Upper lobe of right lung (tissue), 1 donor: ENCODE measurements at regions not wholly inside any gene's neighbourhood (a gene's known extent, or its start where the extent isn't known, plus 50 kb on each side); places are given as distances from the start of the nearest gene placed in this dataset.
"Not testable (repeated sequence)": the region's sequence is repeated elsewhere in the genome, so short reads cannot be mapped to it uniquely, and the experiment has no call there.

Experiments used
- ATAC-seq: fragments of 200-7000 bp; cut with Tn5 transposase; one replicate; pipeline ENCODE4 v1.9.1; 2020; ENCODE audit warnings: mild to moderate bottlenecking, moderate library complexity
- DNase-seq: peaks from one replicate; pipeline ENCODE4 v3.0.0-alpha.2; 2020
- H3K27ac ChIP-seq: fragments of 200-600 bp; one replicate; pipeline ENCODE4 v1.8.0; 2022
- H3K27me3 ChIP-seq: fragments of 200-600 bp; one replicate; pipeline ENCODE4 v1.8.0; 2022; ENCODE audit warnings: mild to moderate bottlenecking
- H3K36me3 ChIP-seq: fragments of 200-600 bp; one replicate; pipeline ENCODE4 v1.8.0; 2022
- H3K4me1 ChIP-seq: fragments of 200-600 bp; one replicate; pipeline ENCODE4 v1.8.0; 2022
- H3K4me3 ChIP-seq: fragments of 200-600 bp; one replicate; pipeline ENCODE4 v1.8.0; 2022; ENCODE audit warnings: mild to moderate bottlenecking
- H3K9me3 ChIP-seq: fragments of 200-600 bp; one replicate; pipeline ENCODE4 v1.8.0; 2022
- intact Hi-C: fragments of 100-400 bp; cut with DNase I; formaldehyde crosslinking; loops from one replicate; pipeline ENCODE4 v1.11.0; 2022
- TF ChIP-seq, protein P1 (sequence below): fragments of 200-600 bp; IDR thresholded peaks from one replicate; pipeline ENCODE4 v1.8.0; 2022; ENCODE audit warnings: antibody characterized with exemption
- donor health status: DM: no; HTN: yes; CAD: no; lungs with severe emphysema.

DNA sequence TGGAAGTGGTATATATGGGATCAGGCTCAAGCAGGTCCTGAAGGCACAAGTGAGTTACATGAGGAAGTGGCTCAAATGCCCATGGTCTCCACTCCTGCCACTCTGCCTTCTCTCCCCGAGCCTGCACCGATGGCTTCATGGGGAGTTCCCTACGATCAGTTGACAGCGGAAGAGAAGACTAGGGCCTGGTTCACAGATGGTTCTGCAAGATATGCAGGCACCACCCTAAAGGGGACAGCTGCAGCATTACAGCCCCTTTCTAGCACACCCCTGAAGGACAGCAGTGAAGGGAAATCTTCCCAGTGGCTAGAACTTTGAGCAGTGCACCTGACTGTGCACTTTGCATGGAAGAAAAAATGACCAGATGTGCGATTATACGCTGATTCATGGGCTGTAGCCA, 95.3 kb downstream of the HOXA1 start:
- TF ChIP-seq, protein P1, sequence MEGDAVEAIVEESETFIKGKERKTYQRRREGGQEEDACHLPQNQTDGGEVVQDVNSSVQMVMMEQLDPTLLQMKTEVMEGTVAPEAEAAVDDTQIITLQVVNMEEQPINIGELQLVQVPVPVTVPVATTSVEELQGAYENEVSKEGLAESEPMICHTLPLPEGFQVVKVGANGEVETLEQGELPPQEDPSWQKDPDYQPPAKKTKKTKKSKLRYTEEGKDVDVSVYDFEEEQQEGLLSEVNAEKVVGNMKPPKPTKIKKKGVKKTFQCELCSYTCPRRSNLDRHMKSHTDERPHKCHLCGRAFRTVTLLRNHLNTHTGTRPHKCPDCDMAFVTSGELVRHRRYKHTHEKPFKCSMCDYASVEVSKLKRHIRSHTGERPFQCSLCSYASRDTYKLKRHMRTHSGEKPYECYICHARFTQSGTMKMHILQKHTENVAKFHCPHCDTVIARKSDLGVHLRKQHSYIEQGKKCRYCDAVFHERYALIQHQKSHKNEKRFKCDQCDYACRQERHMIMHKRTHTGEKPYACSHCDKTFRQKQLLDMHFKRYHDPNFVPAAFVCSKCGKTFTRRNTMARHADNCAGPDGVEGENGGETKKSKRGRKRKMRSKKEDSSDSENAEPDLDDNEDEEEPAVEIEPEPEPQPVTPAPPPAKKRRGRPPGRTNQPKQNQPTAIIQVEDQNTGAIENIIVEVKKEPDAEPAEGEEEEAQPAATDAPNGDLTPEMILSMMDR: no peak
- no peaks in the 10 kb centered on the region for H3K27me3 ChIP-seq
- intact Hi-C loops: no loop called here
- no peaks in the 10 kb centered on the region for H3K4me1 ChIP-seq
- no peak overlapping the region for H3K4me3 ChIP-seq
- H3K27ac ChIP-seq: no peak overlapping the region
- ATAC-seq: no peak
- H3K36me3 ChIP-seq: no peaks in the 10 kb centered on the region
- DNase-seq: no peak
- no peaks in the 10 kb centered on the region for H3K9me3 ChIP-seq

DNA sequence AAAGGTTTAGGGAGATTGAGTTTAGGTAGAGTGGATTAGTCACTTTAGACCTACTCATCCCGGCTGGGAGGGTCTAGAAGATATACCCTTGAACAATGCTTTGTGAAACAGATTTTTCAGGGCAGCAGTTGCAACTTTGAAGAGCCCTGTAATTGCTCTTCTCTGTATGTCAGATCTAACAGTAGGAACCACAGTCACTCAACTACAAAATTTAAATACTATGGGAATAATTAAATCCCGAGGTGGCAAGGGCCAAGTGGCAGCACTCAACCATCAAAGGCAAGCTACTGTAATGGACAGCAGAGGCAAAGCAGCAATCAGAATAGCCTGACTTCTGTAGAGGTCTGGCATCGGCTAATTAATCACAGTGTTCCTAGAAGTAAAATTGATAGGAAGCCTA, 97.5 kb downstream of the HOXA1 start:
- H3K4me1 ChIP-seq, H3K4me3 ChIP-seq, ATAC-seq, intact Hi-C loops, H3K36me3 ChIP-seq, H3K27ac ChIP-seq, H3K9me3 ChIP-seq, H3K27me3 ChIP-seq, DNase-seq: not testable (repeated sequence)

DNA sequence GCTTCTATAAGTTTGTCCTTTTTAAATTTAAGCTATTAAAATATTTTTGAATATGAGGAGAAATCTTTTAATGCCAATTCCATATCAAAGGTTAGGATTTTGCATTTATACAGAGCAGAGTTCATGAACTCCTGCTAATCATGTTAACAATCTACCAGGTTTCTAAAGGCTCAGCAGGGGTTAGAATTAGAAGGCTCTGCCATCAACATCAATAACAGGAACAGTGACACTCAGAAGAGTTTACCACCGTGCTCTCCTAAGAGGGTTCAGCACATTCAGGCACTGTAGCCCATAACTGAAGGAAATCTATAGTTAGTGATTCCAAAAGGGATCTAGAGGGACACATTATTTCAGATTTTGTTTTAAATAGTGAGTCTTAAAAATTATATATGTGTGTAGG, 100.1 kb downstream of the HOXA1 start:
- Histone ChIP-seq H3K9me3 (no peaks in the 10 kb centered on the region), H3K36me3 (no peaks in the 10 kb centered on the region), H3K4me3 (no peak overlapping the region), H3K4me1 (no peaks in the 10 kb centered on the region), H3K27me3 (no peaks in the 10 kb centered on the region), H3K27ac (no peak overlapping the region)
- ATAC-seq: no peak
- intact Hi-C loops: no loop called here
- DNase-seq: no peak
- TF ChIP-seq, protein P1: no peak

DNA sequence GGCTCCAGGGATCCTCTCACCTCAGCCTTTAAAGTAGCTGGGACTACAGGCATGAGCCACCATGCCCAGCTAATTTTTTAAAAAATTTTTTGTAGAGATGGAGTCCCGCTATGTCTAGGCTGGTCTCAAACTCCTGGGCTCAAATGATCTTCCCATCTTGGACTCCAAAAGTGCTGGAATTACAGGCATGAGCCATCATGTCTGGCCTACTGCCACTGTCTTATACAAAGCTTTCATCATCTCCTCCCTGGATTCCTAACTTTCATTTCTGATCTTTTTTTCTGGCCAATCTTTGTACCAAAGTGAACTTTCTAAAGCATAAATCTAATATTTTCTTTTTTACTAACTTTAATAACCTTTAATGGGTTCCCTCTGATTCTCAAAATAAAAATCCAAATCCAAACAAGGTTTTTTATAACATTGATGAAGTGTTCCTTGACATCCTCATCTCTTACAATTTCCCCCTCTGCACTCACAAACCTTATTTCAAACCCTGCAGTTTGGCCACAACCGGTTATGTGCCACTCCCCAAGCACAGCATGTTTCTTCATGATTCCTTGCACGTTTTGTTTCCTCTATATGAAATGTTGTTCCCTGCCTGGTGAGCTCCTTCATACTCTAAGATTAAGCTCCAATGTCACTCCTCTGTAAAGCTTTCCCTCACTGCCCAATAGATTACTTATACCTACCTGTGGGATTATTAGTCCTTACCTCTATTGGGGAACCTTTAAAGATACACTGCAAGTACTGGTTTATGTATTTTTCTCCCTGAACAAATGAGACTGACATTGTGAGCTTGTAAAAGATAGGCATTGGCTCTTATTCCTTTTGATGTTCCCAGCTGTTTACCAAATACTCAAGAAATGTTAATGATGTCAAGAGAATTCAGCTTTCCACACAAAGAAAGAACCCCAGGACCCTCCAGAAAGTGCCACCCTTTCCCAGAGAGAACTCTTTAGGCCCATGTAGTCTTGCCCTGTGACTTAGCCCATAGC, 101.7 kb downstream of the HOXA1 start:
- no peak for DNase-seq
- ATAC-seq: no peak

DNA sequence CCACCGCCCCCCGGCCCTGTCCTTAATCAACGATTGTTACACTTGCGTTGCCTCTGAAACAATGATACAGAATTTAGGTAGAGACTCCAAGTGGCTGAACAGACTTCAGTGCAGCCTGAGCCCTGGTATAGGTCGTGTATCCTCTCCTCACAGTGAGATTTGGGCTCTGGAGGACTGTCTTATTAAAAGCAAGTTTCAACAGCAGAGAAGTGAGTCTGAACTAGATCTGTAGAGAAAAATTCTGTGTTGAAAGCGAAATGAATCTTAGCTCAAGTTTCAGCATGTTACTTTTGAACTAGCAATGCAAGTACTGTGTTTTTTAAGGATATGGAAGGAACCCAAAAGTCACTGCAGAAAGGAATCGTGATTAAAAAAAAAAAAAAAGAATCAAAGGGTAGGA, 103.1 kb downstream of the HOXA1 start:
- H3K36me3 ChIP-seq: no peaks in the 10 kb centered on the region
- no peak overlapping the region for H3K27ac ChIP-seq
- no peaks in the 10 kb centered on the region for H3K4me1 ChIP-seq
- no peak overlapping the region for H3K4me3 ChIP-seq
- no peak for DNase-seq
- intact Hi-C loops: no loop called here
- no peaks in the 10 kb centered on the region for H3K27me3 ChIP-seq
- ATAC-seq: no peak
- no peaks in the 10 kb centered on the region for H3K9me3 ChIP-seq
- TF ChIP-seq, protein P1: no peak

More for the DNA sequence above, 101.7 kb downstream of the HOXA1 start:
- H3K4me3 ChIP-seq: no peak overlapping the region
- no peaks in the 10 kb centered on the region for H3K27me3 ChIP-seq
- H3K27ac ChIP-seq: no peak overlapping the region
- no peaks in the 10 kb centered on the region for H3K36me3 ChIP-seq
- no peaks in the 10 kb centered on the region for H3K4me1 ChIP-seq
- intact Hi-C loops: no loop called here
- H3K9me3 ChIP-seq: no peaks in the 10 kb centered on the region
- TF ChIP-seq, protein P1: no peak

DNA sequence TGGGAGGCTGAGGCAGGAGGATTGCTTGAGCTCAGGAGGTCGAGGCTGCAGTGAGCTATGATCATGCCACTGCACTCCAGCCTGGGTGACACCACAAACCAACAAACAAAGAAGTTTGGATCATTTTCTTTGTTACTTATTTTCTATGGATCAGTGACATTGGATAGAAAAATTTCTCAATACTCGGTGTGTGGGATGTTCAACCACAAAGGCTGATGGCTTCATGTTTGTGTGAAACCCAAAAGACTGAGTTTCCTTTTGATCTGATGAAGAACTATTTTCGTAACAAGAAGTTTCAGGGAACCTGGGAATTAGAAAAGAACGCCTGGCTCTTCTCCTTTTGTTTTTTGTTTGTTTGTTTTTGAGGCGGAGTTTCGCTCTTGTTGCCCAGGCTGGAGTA, 104.0 kb downstream of the HOXA1 start:
- Histone ChIP-seq H3K4me3 (no peak overlapping the region), H3K27me3 (no peaks in the 10 kb centered on the region), H3K9me3 (no peaks in the 10 kb centered on the region), H3K27ac (no peak overlapping the region), H3K36me3 (no peaks in the 10 kb centered on the region), H3K4me1 (no peaks in the 10 kb centered on the region)
- intact Hi-C loops: no loop called here
- TF ChIP-seq, protein P1: no peak
- no peak for DNase-seq
- ATAC-seq: no peak
